ENCODE measurements at regions not wholly inside any gene's neighbourhood (a gene's known extent, or its start where the extent isn't known, plus 50 kb on each side); places are given as distances from the start of the nearest gene placed in this dataset.
"Not testable (repeated sequence)": the region's sequence is repeated elsewhere in the genome, so short reads cannot be mapped to it uniquely, and the experiment has no call there.

DNA sequence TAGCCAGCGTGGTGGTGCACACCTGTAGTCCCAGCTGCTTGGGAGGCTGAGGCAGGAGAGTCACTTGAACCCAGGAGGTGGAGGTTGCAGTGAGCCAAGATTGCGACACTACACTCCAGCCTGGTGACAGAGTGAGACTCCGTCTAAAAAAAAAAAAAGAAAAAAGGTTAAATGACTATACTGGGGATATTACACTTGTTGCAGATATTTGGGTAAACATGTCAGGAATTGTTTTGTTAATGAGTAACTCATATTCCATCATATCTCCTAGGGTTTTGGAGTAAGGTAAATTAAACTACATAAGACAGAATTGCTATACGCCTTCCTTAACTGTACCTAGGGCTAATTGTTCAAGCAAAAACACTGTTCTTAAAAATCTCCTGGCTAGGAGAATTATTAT lies 291.4 kb upstream of the IGFBP7 start:
- H3K4me3 Mint-ChIP-seq: no peak overlapping the region
- H3K27me3 Mint-ChIP-seq (ENCODE audit: low read depth): no peaks in the 10 kb centered on the region
- DNase-seq (ENCODE audit: low spot score): no peak
- H3K4me1 Mint-ChIP-seq (ENCODE audit: low read depth): no peaks in the 10 kb centered on the region
- no peaks in the 10 kb centered on the region for H3K9me3 Mint-ChIP-seq
- no peak overlapping the region for H3K27ac Mint-ChIP-seq
- H3K36me3 Mint-ChIP-seq (ENCODE audit: low read depth): no peaks in the 10 kb centered on the region

DNA sequence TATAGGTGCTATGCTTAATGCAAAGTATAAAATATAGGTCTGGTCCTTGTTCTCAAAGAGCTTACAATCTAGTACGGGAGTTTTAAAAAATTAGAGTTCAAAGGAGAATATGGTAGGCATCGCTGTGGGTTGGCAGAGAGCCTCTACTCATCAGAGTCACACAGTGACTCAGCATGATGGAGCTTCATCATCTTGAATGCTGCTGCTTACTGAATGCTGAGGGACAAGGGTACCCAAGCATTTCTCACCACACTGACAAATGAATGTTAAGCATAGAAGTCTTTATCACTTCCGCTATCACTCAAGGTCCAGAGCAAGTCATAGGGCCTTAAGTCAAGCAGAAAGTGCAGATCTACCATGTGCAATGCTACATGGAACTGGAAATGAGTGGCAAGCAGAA lies 268.6 kb upstream of the IGFBP7 start:
- no peak overlapping the region for H3K27ac Mint-ChIP-seq
- no peak overlapping the region for H3K4me3 Mint-ChIP-seq
- no peaks in the 10 kb centered on the region for H3K9me3 Mint-ChIP-seq
- H3K27me3 Mint-ChIP-seq (ENCODE audit: low read depth): no peaks in the 10 kb centered on the region
- no peak for DNase-seq (ENCODE audit: low spot score)
- no peaks in the 10 kb centered on the region for H3K36me3 Mint-ChIP-seq (ENCODE audit: low read depth)
- no peaks in the 10 kb centered on the region for H3K4me1 Mint-ChIP-seq (ENCODE audit: low read depth)

DNA sequence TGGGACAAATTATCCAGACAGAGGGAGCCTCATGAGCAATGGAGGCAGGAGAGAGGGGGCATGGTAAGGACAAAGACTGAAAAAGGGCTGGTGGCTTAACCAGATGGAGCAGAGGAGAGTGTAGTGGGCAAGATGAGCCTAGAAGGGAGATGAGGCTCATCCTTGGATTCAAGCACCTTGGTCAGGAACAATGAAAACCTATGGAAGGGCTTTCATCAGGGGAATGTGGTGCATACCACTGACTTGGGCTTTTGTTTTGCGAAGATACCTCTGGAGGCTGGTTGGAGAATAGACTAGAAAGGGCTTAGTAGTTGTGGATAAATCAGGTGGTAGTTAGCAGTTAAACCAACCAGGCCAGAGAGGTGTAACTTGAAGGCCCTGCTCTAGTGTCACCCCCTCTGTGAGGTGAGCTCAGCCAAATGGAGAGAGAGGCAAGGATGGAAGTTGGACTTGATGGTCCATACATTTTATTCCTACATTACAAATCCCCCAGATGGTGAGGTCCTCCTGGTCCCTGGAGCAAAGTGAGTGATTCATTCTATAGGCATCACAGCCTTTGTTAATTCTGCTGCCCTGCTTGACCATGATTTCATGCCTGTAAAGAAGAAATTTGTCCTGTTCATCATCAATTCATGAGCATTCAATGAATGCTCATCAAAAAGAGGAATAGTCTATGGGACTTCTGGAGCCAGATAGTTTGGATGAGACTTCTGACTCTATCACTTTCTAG lies 264.8 kb upstream of the IGFBP7 start:
- no peaks in the 10 kb centered on the region for H3K9me3 Mint-ChIP-seq
- no peak for DNase-seq (ENCODE audit: low spot score)
- no peaks in the 10 kb centered on the region for H3K27me3 Mint-ChIP-seq (ENCODE audit: low read depth)
- H3K27ac Mint-ChIP-seq: no peak overlapping the region
- H3K4me3 Mint-ChIP-seq: no peak overlapping the region
- H3K36me3 Mint-ChIP-seq (ENCODE audit: low read depth): no peaks in the 10 kb centered on the region
- no peaks in the 10 kb centered on the region for H3K4me1 Mint-ChIP-seq (ENCODE audit: low read depth)

DNA sequence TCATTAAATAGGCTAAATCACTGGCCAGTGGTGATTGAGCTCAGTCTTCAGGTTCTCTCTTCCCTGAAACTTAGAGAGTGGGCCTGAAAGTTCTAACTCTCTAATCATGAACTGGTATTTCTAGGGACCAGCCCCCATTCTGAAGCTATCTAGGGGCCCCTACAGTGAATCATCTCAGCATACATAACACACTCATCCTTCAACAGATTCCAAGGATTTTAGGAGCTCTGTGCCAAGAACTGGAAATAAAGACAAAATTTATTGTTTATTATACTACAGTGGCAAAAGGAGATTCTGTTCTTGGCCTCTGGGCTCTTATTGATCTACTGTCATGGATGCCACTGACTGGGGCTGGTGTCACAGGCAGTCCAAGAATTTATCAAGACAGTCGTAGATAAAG lies 263.8 kb upstream of the IGFBP7 start:
- Mint-ChIP-seq H3K4me1 (ENCODE audit: low read depth) (no peaks in the 10 kb centered on the region), H3K9me3 (no peaks in the 10 kb centered on the region), H3K27ac (no peak overlapping the region), H3K27me3 (ENCODE audit: low read depth) (no peaks in the 10 kb centered on the region), H3K4me3 (no peak overlapping the region), H3K36me3 (ENCODE audit: low read depth) (no peaks in the 10 kb centered on the region)
- no peak for DNase-seq (ENCODE audit: low spot score)

DNA sequence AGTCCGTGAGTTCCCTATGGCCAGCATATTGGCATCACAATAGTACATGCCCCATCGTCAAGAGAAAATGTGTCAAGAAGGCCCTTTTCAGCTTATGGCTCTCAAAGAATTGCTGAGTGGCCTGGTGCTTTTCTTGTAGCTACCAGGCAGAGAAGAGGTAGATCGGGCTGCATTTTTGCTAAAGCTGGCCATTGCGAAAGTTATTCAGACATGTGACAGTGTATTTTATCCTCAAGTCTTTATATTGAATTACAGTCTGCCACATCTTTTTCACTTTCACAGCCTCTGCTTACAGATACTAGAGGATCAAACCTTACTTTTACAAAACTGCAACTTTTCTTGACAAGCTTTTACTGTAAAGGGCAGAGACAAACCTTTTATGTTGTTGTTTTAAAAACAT lies 261.5 kb upstream of the IGFBP7 start:
- no peak overlapping the region for H3K27ac Mint-ChIP-seq
- DNase-seq (ENCODE audit: low spot score): no peak

DNA sequence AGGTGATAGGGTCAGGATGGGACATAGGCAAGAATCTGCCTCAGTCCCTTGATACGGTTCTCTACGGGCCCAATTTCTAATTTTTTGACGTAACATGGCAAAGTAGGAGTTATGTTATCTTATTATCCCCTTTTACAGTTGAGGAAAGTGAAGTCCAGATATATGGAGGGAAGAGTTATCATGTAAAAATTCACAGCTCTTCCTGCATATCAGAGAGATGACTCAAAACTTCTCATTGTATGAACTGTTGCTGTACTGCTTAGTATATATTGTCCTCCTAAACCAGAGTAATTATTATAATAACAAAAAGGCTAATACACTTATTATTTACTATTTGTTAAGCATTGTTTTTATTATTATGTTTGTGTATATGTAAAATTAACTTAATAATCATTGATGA lies 260.5 kb upstream of the IGFBP7 start:
- DNase-seq (ENCODE audit: low spot score): no peak
- H3K36me3 Mint-ChIP-seq (ENCODE audit: low read depth): no peaks in the 10 kb centered on the region
- H3K27me3 Mint-ChIP-seq (ENCODE audit: low read depth): no peaks in the 10 kb centered on the region
- H3K4me3 Mint-ChIP-seq: no peak overlapping the region
- H3K27ac Mint-ChIP-seq: no peak overlapping the region
- no peaks in the 10 kb centered on the region for H3K9me3 Mint-ChIP-seq
- no peaks in the 10 kb centered on the region for H3K4me1 Mint-ChIP-seq (ENCODE audit: low read depth)

More for the DNA sequence above, 261.5 kb upstream of the IGFBP7 start:
- Mint-ChIP-seq H3K4me3 (no peak overlapping the region), H3K27me3 (ENCODE audit: low read depth) (no peaks in the 10 kb centered on the region), H3K9me3 (no peaks in the 10 kb centered on the region), H3K4me1 (ENCODE audit: low read depth) (no peaks in the 10 kb centered on the region), H3K36me3 (ENCODE audit: low read depth) (no peaks in the 10 kb centered on the region)

DNA sequence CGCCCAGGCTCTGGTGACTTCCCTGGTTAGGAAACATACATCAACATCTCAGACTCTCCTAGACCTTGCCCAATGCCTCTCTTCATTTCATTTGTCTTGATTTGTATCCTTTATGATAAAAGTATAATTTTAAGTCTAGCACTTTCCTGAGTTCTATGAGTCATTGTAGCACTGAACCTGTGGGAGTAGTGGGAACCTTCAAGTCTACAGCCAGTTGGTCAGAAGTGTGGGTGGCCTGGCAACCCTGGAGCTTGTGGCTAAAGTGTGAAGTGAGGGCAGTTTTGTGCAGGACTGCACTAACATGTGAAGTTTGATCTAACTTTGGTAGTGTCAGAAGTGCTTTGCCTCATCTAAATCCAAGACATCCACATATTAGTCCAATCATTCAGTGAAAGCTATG lies 259.3 kb upstream of the IGFBP7 start:
- no peak for DNase-seq (ENCODE audit: low spot score)
- Mint-ChIP-seq H3K27me3 (ENCODE audit: low read depth) (no peaks in the 10 kb centered on the region), H3K9me3 (no peaks in the 10 kb centered on the region), H3K36me3 (ENCODE audit: low read depth) (no peaks in the 10 kb centered on the region), H3K4me1 (ENCODE audit: low read depth) (no peaks in the 10 kb centered on the region), H3K4me3 (no peak overlapping the region), H3K27ac (no peak overlapping the region)

DNA sequence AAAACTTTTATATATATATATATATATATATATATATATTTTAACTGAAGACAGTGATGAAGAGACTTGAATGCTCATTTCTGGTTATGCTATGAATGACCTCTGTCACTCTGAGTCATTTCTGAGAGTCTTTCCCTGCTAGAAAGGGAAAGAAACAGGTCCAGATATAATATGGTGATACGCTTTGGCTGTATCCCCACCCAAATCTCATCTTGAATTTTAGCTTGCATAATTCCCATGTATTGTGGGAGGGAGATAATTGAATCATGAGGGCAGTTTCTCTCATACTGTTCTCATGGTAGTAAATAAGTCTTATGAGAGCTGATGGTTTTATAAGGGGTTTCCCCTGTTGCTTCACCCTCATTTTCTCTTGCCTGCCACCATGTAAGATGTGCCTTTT lies 254.1 kb upstream of the IGFBP7 start:
- H3K36me3 Mint-ChIP-seq (ENCODE audit: low read depth): no peaks in the 10 kb centered on the region
- H3K4me3 Mint-ChIP-seq: no peak overlapping the region
- no peaks in the 10 kb centered on the region for H3K4me1 Mint-ChIP-seq (ENCODE audit: low read depth)
- no peak for DNase-seq (ENCODE audit: low spot score)
- no peaks in the 10 kb centered on the region for H3K9me3 Mint-ChIP-seq
- H3K27ac Mint-ChIP-seq: no peak overlapping the region
- H3K27me3 Mint-ChIP-seq (ENCODE audit: low read depth): no peaks in the 10 kb centered on the region

DNA sequence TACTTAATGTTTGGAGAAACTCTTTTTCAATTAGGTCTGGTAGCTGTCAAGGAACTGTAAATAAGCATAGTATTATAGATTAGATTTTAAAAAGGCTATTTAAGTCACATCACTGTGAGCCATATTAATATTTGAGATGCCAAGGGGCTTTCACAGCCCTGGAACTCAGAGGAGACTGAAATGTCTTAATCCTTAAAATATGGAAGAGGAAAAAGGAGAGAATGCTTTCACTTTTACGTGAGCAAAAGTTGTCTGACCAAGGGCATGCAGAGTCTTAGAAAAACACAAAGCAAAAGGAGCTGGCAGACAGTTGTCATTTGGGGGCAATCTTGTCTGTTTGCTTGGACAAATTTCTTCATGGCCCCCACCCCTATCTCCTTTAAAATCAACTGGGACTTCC lies 253.2 kb upstream of the IGFBP7 start:
- H3K27me3 Mint-ChIP-seq (ENCODE audit: low read depth): no peaks in the 10 kb centered on the region
- no peak overlapping the region for H3K4me3 Mint-ChIP-seq
- DNase-seq (ENCODE audit: low spot score): no peak
- H3K36me3 Mint-ChIP-seq (ENCODE audit: low read depth): no peaks in the 10 kb centered on the region
- no peaks in the 10 kb centered on the region for H3K4me1 Mint-ChIP-seq (ENCODE audit: low read depth)
- H3K27ac Mint-ChIP-seq: no peak overlapping the region
- H3K9me3 Mint-ChIP-seq: no peaks in the 10 kb centered on the region

DNA sequence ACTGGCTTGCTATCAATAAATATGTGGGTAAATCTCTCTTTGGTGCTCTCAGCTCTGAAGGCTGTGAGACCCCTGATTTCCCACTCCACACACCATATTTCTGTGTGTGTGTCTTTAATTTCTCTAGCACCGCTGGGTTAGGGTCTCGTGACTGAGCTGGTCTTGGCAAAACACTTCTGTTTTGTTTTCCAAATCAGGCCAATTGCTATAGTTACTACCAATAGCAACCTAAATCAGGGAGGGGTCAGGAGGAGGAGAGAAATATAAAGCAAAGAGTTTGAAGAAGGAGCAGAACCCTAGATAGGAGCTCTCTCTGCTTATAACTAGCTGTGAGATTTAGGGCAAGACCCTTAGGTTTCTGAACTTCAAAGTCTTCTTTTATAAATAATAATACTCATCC lies 250.5 kb upstream of the IGFBP7 start:
- Mint-ChIP-seq H3K27ac (no peak overlapping the region), H3K4me1 (ENCODE audit: low read depth) (no peaks in the 10 kb centered on the region), H3K27me3 (ENCODE audit: low read depth) (no peaks in the 10 kb centered on the region), H3K36me3 (ENCODE audit: low read depth) (no peaks in the 10 kb centered on the region), H3K9me3 (no peaks in the 10 kb centered on the region), H3K4me3 (no peak overlapping the region)
- no peak for DNase-seq (ENCODE audit: low spot score)

DNA sequence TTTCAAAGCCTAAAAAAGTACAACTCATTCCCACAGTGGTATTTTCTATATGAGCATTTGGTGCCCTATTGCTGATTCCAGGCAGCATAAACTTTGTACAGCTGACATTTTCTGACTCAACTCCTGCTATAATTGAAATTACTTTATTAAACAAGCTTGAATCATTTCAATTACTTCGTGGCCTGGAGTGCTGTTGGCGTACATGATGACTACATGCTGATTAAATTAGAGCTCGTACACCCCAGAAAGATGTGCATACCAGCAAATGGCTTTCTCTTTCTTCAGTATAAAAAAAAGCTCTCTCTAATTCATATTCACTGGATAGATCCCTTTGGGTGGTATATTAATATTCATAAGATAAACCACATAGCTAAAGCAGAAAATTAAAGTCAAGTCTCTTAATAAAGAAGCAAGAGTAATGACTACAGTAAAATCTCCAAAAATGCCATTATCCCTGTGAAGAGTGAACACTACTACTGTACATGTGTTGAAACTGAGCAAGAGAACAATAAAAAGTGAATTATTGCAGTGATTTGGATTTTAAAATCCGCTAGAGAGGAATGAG lies 245.0 kb upstream of the IGFBP7 start:
- Mint-ChIP-seq H3K36me3 (ENCODE audit: low read depth) (no peaks in the 10 kb centered on the region), H3K27me3 (ENCODE audit: low read depth) (no peaks in the 10 kb centered on the region), H3K4me3 (no peak overlapping the region), H3K9me3 (no peaks in the 10 kb centered on the region), H3K27ac (no peak overlapping the region), H3K4me1 (ENCODE audit: low read depth) (no peaks in the 10 kb centered on the region)
- DNase-seq (ENCODE audit: low spot score): no peak

DNA sequence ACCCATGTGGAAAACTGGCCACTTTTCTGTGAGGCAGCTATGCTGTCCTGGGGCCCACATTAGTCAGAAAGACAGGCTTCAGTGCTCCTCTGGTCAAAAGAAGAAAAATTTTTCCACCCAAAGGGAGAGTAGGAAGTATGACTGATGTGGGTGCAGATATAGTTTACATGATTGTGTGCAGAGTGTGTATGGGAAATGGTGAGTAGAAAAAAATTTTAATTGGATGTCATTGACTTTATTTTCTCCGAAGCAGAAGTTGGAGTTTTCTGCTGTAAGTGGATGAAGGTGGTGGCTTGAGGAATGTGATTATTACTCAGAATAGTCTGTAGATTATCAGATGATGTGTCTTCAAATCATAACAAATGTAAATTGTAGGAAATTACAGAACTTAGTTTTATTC lies 241.5 kb upstream of the IGFBP7 start:
- Mint-ChIP-seq H3K36me3 (ENCODE audit: low read depth) (no peaks in the 10 kb centered on the region), H3K27ac (no peak overlapping the region), H3K9me3 (no peaks in the 10 kb centered on the region), H3K4me3 (no peak overlapping the region), H3K27me3 (ENCODE audit: low read depth) (no peaks in the 10 kb centered on the region), H3K4me1 (ENCODE audit: low read depth) (no peaks in the 10 kb centered on the region)
- DNase-seq (ENCODE audit: low spot score): no peak

DNA sequence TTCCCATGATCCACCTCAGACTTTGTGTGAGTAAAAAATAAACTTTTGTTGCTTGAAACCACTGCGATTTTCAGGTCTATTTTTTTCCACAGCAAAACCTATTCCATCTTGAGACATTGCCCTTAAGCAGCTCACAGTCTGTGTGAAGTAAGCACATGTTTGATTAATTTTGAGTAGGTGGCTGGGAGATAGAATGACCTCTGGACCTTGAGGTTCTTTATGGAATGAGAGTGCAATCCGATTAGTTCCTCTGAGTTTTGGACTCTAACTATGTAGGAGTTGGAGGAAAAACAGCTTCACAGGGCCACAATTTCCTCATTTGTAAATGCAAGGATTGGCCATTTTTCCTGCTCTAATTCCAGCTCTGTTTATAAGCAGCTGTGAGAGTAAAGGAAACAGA lies 234.1 kb upstream of the IGFBP7 start:
- H3K27me3 Mint-ChIP-seq (ENCODE audit: low read depth): no peaks in the 10 kb centered on the region
- DNase-seq (ENCODE audit: low spot score): no peak
- no peak overlapping the region for H3K27ac Mint-ChIP-seq
- no peaks in the 10 kb centered on the region for H3K4me1 Mint-ChIP-seq (ENCODE audit: low read depth)
- no peaks in the 10 kb centered on the region for H3K9me3 Mint-ChIP-seq
- no peak overlapping the region for H3K4me3 Mint-ChIP-seq
- no peaks in the 10 kb centered on the region for H3K36me3 Mint-ChIP-seq (ENCODE audit: low read depth)

DNA sequence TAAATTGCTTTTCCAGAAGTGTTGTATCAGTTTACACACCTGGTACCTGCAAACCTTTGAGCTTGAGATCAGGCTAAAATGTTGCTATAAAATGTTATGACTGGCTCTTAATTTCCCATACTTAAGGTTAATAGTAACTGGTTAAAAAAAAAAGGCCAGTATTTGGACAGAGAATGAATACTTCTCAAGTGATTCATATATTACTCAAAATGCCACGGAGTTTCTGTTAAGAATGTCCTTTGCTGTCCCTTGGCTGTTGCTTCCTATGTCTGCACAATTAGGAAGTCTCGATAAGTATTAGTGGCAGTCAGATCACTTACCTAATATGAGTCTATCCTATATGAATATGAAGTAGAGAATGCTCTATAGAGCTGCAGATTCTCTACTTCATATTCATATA lies 232.2 kb upstream of the IGFBP7 start:
- no peak overlapping the region for H3K4me3 Mint-ChIP-seq
- no peaks in the 10 kb centered on the region for H3K36me3 Mint-ChIP-seq (ENCODE audit: low read depth)
- H3K4me1 Mint-ChIP-seq (ENCODE audit: low read depth): no peaks in the 10 kb centered on the region
- no peak for DNase-seq (ENCODE audit: low spot score)
- no peaks in the 10 kb centered on the region for H3K9me3 Mint-ChIP-seq
- no peak overlapping the region for H3K27ac Mint-ChIP-seq
- no peaks in the 10 kb centered on the region for H3K27me3 Mint-ChIP-seq (ENCODE audit: low read depth)

DNA sequence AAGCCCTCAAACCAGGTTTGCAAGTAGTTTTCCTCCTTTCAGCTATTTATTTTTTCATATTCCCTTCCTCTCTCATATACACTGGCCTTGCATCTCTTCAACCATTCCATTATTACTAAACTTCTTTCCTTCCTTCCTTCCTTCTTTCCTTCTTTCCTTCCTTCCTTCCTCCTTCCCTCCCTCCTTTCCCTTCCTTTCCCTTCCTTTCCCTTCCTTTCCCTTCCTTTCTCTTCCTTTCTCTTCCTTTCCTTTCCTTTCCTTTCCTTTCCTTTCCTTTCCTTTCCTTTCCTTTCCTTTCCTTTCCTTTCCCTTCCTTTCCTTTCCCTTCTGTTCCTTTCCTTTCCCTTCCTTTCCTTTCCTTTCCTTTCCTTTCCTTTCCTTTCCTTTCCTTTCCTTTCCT lies 228.7 kb upstream of the IGFBP7 start:
- not testable (repeated sequence) for H3K36me3 Mint-ChIP-seq (ENCODE audit: low read depth); H3K9me3 Mint-ChIP-seq; H3K27me3 Mint-ChIP-seq (ENCODE audit: low read depth); H3K4me1 Mint-ChIP-seq (ENCODE audit: low read depth); H3K4me3 Mint-ChIP-seq; H3K27ac Mint-ChIP-seq; DNase-seq (ENCODE audit: low spot score)
